Activated CD4-positive, alpha-beta T cell treated with anti-CD3 and anti-CD28 coated beads, Interleukin-2, Interleukin-6, amounts not matched to agents 100 ng/mL and 50 ng/mL, durations not matched to agents 16 hours and 8 hours (primary cell): ENCODE measurements at regions not wholly inside any gene's neighbourhood (a gene's known extent, or its start where the extent isn't known, plus 50 kb on each side); places are given as distances from the start of the nearest gene placed in this dataset.

Experiments used
- DNase-seq: peaks from one replicate; pipeline ENCODE4 v3.0.0-alpha.2; 2020

DNA sequence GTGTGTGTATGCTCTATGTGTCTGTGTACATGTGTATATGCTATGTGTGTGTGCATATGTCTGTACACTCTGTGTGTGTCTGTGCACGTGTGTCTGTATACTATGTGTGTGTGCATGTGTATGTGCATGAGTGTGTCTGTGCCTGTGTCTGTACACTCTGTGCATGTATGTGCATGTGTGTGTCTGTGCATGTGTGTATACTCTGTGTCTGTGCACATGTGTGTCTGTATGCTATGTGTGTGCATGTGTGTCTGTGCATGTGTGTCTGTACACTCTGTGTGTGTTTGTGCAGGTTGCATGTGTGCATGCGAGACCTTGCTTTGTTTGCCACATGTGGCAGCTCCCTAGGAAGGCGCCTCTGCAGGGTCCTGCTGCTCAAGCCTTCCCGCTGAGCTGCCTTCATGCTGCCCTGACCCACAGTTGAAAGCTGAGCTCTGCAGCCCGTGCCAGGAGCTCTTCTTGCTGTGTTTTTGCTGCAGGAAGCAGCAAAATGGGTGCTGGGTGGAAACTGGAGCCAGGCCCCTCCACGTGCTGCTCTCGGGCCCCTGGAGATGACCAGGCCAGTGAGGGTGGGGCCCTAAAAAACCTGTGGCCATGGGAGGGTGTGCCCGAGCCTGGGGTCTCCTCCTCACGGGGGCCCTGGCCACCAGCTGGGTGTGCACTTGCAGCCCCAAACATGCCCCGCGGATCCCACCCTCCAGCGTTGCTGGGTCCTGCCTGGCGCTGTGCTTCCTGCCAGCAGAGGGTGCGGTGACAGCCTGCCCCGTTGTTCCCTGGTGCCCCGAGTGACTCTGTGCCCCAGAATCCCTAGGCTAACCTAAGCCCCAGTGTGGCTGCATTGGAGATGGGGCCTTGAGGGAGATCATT lies 109.1 kb downstream of the DACT2 start:
- no peak for DNase-seq

GRCh38 chr6:168209420-168209819 lies 110.2 kb downstream of the DACT2 start:
- no peak for DNase-seq

DNA sequence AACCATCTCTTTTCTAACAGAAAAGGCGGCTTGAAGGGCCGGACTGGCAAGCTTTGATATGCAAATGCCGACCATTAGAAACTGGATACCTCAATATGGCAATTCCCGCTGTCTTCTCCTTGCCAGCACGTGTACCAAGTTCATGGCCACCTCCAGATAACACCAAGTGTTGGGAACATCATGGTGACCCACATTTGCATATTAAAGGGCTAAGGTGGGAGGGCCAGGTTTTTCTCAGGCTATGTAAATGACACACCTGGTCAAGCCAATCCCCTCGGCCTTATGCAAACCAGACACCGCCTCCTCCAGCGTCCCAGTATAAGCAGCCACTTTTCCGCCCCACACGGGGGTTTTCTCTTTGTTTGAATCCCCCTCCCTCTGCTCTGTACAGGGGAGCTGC lies 110.7 kb downstream of the DACT2 start:
- no peak for DNase-seq

GRCh38 chr6:168208402-168208801 lies 111.2 kb downstream of the DACT2 start:
- no peak for DNase-seq

DNA sequence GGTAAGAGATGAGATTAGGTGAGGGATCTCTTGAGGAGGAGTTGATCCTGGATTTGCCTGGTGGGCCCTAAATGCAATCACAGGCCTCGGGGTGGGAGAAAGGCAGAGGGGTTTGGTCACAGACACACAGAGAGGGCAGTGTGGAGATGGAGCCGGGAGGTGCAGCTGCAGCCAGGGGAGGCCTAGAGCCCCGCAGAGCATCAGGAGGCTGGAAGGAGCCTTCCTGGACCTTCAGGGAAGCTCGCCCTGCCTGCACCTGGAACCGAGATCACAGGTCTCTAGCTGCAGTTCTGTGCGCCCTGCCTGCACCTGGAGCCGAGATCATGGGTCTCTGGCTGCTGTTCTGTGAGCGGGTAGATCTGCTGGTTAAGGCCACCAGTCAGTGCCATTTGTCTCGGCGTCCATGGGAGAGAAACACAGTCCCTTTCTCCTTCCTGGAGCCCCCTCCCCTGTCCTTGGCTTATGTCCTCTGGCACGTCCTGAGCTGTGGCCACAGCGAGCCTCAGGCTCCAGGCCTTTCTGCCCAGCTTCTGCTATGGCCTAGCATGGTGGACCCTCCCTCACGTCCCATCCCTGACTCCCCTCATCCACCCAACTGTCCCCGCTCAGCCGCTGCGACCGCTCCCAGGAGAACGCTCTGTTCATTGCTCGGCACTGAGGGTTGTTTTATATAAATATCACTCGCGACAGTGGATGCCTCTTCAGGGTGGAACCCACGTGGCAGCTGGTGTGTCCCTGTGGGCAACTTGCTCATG lies 112.0 kb downstream of the DACT2 start:
- DNase-seq, result no peak

- DNase-seq, result no peak
These were observed 112.8 kb downstream of the DACT2 start for GRCh38 chr6:168206661-168207274.

GRCh38 chr6:168206186-168206585 lies 113.4 kb downstream of the DACT2 start:
- no peak for DNase-seq

DNA sequence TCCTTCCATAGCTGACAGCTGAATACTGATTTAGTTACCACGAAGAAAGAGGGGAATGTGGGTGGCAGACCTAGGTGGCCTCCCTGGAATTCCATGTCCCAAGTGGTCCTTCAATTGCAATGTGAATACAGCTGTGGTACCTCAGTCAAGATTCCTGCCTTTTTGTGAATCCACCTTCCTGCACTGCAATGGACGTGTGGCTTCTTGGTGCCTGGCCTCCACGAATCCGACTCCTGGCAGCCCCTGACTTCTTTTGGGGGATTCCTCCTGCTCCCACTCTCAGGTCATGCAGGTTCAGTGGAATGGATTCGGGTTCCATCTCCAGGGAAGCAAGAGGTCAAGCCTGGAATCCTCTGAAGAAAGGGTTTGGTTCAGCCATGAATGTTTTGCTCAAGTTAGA lies 117.8 kb downstream of the DACT2 start:
- no peak for DNase-seq

DNA sequence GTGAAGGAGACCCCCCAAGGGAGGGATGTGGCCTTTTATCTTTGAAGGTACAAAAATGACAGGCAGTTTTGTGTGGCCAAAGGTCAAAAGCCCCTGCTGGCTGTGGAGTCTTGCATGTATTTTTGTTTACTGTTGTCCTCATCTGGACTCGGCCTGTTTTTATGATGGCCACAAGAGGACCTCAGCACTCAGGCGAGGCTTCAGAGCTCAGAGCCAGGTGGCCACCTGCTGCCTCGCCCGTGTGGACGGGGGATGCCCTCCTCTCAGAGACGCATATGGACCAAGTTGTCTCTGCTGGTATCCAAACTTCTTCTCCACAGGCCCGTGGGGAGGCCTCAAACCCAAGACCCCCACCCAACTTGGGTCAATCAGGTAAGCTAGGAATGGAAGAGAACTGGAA lies 118.2 kb downstream of the DACT2 start:
- no peak for DNase-seq

GRCh38 chr6:168200571-168201134 lies 118.9 kb downstream of the DACT2 start:
- no peak for DNase-seq

- DNase-seq, result no peak
These were observed 119.5 kb upstream of the FRMD1 start for GRCh38 chr6:168198302-168199180.

- DNase-seq, result no peak
These were observed 118.8 kb upstream of the FRMD1 start for GRCh38 chr6:168197636-168198301.

- no peak for DNase-seq
These were observed 118.0 kb upstream of the FRMD1 start for GRCh38 chr6:168196881-168197635.

DNA sequence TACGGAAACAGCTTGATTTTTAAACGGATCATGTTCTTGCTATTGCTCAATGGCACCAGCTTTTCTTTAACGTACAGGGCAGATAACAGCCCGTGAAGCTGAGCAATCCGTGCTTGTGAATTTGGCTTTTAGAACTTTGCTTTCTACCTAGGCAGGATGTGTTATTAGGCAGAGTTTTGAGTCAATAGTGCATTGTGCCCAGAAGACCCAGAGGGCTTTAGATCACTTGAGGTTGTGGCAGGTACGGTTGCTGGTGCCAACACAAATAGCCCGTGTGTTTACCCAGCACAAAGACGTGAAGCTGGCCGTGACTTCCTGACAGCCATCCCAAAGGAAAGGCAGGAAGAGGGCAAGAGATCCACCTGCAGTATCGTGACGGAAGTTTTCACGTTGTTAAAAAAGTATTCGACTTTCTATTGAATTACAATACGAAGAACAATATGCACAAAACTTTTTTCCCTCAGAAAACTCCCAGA lies 117.4 kb upstream of the FRMD1 start:
- no peak for DNase-seq

GRCh38 chr6:168195712-168196111 lies 116.7 kb upstream of the FRMD1 start:
- DNase-seq, result no peak

DNA sequence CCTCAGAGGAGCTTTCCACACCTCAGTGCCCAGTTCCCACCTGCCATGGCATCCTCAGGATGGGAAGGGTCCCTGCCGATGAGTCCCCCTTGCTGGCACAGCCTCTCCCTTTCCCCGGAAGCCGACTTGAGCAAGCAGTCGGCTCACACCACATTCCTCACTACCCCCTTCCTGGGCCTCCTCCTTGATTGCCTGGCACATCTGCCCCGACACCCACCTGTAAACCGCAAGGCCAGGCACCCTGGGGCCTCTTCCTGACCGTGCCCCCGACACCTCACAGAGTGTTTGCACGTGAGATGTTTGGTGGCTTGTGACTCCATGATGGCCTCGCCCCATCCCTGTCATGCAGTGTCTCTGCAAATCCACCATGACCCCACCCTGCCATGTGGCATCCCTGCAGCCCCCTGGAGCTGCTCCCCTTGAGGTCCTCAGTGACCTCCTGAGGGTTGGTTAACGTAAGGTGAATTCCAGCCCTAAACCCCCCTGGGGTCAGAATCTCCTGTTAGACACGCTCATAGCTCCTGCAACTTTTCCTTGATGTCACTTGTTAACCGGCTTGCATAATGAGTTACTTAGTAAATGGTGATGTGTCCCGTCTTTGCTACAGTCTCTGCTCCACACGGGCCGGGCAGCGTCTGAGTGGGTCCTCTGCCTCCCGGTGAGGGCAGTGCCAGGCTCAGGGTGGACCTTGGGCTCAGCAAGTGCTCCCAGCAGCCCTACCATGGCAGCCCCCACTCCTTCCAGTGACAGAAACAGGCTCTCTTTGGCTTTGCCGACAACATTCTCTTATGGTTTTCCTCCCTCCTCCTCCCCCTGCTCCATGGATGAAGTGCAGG lies 115.9 kb upstream of the FRMD1 start:
- DNase-seq, result no peak

- DNase-seq, result no peak
These were observed 115.1 kb upstream of the FRMD1 start for GRCh38 chr6:168193816-168194721.

- no peak for DNase-seq
These were observed 114.1 kb upstream of the FRMD1 start for GRCh38 chr6:168192901-168193815.
